SK-N-SH treated with all-trans-retinoic acid at 6 μM for 48 hours (cell line): ENCODE measurements at regions not wholly inside any gene's neighbourhood (a gene's known extent, or its start where the extent isn't known, plus 50 kb on each side); places are given as distances from the start of the nearest gene placed in this dataset.

ENCODE experiments used
- ATAC-seq: fragments of 200-7000 bp; cut with Tn5 transposase; 3 replicates; pipeline ENCODE4 v1.9.1; 2020; ENCODE audit warnings: mild to moderate bottlenecking, moderate library complexity
- ARNTL ChIP-seq: fragments of 450-650 bp; formaldehyde crosslinking; IDR thresholded peaks from 2 replicates; pipeline ENCODE4 v1.5.0; 2020; ENCODE audit warnings: low read depth, mild to moderate bottlenecking, moderate library complexity, borderline replicate concordance
- BACH2 ChIP-seq: fragments of 250-450 bp; sonication (Bioruptor Pico); IDR thresholded peaks from 2 replicates; pipeline ENCODE4 v1.9.0; 2021; ENCODE audit warnings: mild to moderate bottlenecking, borderline replicate concordance
- CSDC2 ChIP-seq: fragments of 250-450 bp; sonication (Bioruptor Pico); IDR thresholded peaks from 2 replicates; pipeline ENCODE4 v1.5.0; 2020; ENCODE audit warnings: mild to moderate bottlenecking, moderate library complexity
- ESRRG ChIP-seq: fragments of 250-450 bp; sonication (Bioruptor Pico); IDR thresholded peaks from 2 replicates; pipeline ENCODE4 v1.6.1; 2021; ENCODE audit warnings: mild to moderate bottlenecking
- GLIS3 ChIP-seq: fragments of 250-450 bp; sonication (Bioruptor Pico); IDR thresholded peaks from 2 replicates; pipeline ENCODE4 v1.5.0; 2020; ENCODE audit warnings: mild to moderate bottlenecking, moderate library complexity
- ISL1 ChIP-seq: fragments of 250-450 bp; sonication (Bioruptor Pico); IDR thresholded peaks from 2 replicates; pipeline ENCODE4 v2.1.2; 2022; ENCODE audit warnings: mild to moderate bottlenecking, moderate library complexity
- OSR1 ChIP-seq: fragments of 250-450 bp; sonication (Bioruptor Pico); IDR thresholded peaks from 2 replicates; pipeline ENCODE4 v1.8.0; 2022; ENCODE audit warnings: moderate library complexity, mild to moderate bottlenecking, inconsistent platforms
- PPARA ChIP-seq: fragments of 250-450 bp; sonication (Bioruptor Pico); IDR thresholded peaks from 2 replicates; pipeline ENCODE4 v1.5.0; 2020; ENCODE audit warnings: mild to moderate bottlenecking, borderline replicate concordance
- RARB ChIP-seq: fragments of 250-450 bp; sonication (Bioruptor Pico); IDR thresholded peaks from 2 replicates; pipeline ENCODE4 v1.8.0; 2021; ENCODE audit warnings: mild to moderate bottlenecking, moderate library complexity
- SNAI2 ChIP-seq: fragments of 250-450 bp; sonication (Bioruptor Pico); IDR thresholded peaks from 2 replicates; pipeline ENCODE4 v1.5.0; 2020; ENCODE audit warnings: mild to moderate bottlenecking, moderate library complexity
- TCF4 ChIP-seq: fragments of 250-450 bp; sonication (Bioruptor Pico); IDR thresholded peaks from 2 replicates; pipeline ENCODE4 v1.8.0; 2021; ENCODE audit warnings: mild to moderate bottlenecking, moderate library complexity, borderline replicate concordance
- TOX ChIP-seq: fragments of 250-450 bp; sonication (Bioruptor Pico); IDR thresholded peaks from 2 replicates; pipeline ENCODE4 v1.8.0; 2021; ENCODE audit warnings: mild to moderate bottlenecking, moderate library complexity, borderline replicate concordance
- ZFP3 ChIP-seq: fragments of 250-450 bp; sonication (Bioruptor Pico); IDR thresholded peaks from 2 replicates; pipeline ENCODE4 v1.5.0; 2020; ENCODE audit warnings: mild to moderate bottlenecking, moderate library complexity
- ZFP30 ChIP-seq: fragments of 450-650 bp; formaldehyde crosslinking; IDR thresholded peaks from 2 replicates; pipeline ENCODE4 v1.5.0; 2022; ENCODE audit warnings: mild to moderate bottlenecking, moderate library complexity
- ZNF565 ChIP-seq: fragments of 450-650 bp; formaldehyde crosslinking; conservative IDR thresholded peaks from 2 replicates; pipeline ENCODE4 v1.5.0; 2020; ENCODE audit warnings: low read depth, mild to moderate bottlenecking, moderate library complexity
- ZNF8 ChIP-seq: fragments of 450-650 bp; formaldehyde crosslinking; IDR thresholded peaks from 2 replicates; pipeline ENCODE4 v1.5.0; 2020; ENCODE audit warnings: mild to moderate bottlenecking, moderate library complexity
- TF ChIP-seq, protein P1 (sequence below): fragments of 250-450 bp; sonication (Bioruptor Pico); IDR thresholded peaks from 2 replicates; pipeline ENCODE4 v1.5.0; 2020; ENCODE audit warnings: mild to moderate bottlenecking, moderate library complexity
- TF ChIP-seq, protein P2 (sequence below): fragments of 250-450 bp; sonication (Bioruptor Pico); IDR thresholded peaks from 2 replicates; pipeline ENCODE4 v1.5.1; 2020; ENCODE audit warnings: low read depth, mild to moderate bottlenecking, moderate library complexity
- TF ChIP-seq, protein P3 (sequence below): fragments of 250-450 bp; sonication (Bioruptor Pico); IDR thresholded peaks from 2 replicates; pipeline ENCODE4 v1.5.1; 2021; ENCODE audit warnings: mild to moderate bottlenecking, moderate library complexity
- TF ChIP-seq, protein P4 (sequence below): fragments of 250-450 bp; sonication (Bioruptor Pico); IDR thresholded peaks from 2 replicates; pipeline ENCODE4 v1.8.0; 2021; ENCODE audit warnings: low read depth, mild to moderate bottlenecking, moderate library complexity, borderline replicate concordance

DNA sequence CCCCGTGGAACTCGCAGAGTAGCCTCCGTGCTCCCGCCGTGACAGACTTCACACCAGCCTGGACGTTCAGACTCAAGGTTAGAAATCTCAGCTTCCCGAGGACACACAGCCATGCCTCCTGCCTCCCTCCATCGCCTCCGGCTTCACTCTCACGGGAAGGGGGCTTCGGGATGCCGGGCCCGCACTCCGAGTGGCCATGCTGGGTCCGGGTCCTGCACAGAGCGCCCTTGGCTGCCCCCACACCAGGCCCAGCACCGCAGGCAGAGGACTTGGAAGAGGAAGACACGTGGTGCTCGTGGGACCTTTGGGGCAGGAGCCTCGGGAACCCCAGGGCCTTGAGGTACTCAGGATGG is 89.8 kb downstream of the PDGFA start:
- ATAC-seq, result no peak
- no peak for TF ChIP-seq ESRRG (CRISPR knock-in tag)

DNA sequence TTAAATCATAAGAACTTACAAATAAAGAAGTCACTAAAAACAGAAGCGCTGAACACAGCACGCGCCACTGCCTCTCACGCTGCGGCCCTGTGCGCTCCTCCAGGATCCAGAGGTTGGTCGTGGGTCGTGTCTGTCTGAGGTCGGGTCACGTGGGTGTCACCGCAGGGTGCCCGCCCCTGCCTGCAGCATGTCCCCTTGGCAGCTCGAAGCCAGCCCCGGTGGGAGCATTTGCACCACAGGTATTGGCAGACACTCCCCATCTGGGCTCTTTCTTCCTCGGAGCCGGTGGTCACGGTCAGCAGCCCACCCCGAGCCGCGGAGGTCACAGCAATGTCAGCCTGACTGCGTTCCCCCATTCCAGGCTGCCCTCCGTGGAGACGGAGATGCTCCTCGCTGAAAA is 88.6 kb downstream of the PDGFA start:
- TF ChIP-seq RARB (CRISPR knock-in tag), result no peak
- TF ChIP-seq TCF4 (CRISPR knock-in tag), result no peak
- TF ChIP-seq ZFP3, result no peak
- TF ChIP-seq CSDC2 (CRISPR knock-in tag), result no peak
- no peak for TF ChIP-seq ZFP30 (CRISPR knock-in tag)
- TF ChIP-seq ZNF8 (CRISPR knock-in tag), result no peak
- no peak for TF ChIP-seq ISL1
- TF ChIP-seq SNAI2 (CRISPR knock-in tag), result no peak
- no peak for TF ChIP-seq ZNF565
- TF ChIP-seq, protein P1, sequence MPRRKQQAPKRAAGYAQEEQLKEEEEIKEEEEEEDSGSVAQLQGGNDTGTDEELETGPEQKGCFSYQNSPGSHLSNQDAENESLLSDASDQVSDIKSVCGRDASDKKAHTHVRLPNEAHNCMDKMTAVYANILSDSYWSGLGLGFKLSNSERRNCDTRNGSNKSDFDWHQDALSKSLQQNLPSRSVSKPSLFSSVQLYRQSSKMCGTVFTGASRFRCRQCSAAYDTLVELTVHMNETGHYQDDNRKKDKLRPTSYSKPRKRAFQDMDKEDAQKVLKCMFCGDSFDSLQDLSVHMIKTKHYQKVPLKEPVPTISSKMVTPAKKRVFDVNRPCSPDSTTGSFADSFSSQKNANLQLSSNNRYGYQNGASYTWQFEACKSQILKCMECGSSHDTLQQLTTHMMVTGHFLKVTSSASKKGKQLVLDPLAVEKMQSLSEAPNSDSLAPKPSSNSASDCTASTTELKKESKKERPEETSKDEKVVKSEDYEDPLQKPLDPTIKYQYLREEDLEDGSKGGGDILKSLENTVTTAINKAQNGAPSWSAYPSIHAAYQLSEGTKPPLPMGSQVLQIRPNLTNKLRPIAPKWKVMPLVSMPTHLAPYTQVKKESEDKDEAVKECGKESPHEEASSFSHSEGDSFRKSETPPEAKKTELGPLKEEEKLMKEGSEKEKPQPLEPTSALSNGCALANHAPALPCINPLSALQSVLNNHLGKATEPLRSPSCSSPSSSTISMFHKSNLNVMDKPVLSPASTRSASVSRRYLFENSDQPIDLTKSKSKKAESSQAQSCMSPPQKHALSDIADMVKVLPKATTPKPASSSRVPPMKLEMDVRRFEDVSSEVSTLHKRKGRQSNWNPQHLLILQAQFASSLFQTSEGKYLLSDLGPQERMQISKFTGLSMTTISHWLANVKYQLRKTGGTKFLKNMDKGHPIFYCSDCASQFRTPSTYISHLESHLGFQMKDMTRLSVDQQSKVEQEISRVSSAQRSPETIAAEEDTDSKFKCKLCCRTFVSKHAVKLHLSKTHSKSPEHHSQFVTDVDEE (CRISPR knock-in tag), result no peak
- no peak for TF ChIP-seq BACH2
- ATAC-seq, result no peak

DNA sequence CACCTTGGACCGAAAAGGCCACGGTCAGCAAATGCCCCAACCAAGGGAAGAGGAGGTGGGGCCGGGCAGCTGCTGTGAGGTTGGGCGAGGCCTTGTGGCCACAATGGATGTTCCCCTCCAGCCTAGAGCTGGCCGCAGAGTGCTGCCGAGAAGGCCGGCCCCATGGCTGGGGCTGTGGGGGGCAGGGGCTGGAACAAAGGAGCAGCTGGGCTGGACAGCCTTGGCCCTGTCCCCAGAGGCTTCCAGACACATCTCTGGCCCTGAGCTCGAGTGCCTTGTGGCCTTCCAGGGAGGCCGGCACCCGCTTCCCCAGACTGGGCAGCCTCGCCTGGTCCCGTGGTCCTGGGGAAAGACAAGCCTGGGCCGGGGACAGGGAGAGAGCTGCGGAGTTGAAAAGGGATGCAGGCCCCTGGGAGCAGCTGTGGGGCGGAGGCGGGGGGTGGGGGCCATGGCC is 88.0 kb downstream of the PDGFA start:
- TF ChIP-seq, protein P1 (CRISPR knock-in tag), result no peak
- TF ChIP-seq, protein P2, sequence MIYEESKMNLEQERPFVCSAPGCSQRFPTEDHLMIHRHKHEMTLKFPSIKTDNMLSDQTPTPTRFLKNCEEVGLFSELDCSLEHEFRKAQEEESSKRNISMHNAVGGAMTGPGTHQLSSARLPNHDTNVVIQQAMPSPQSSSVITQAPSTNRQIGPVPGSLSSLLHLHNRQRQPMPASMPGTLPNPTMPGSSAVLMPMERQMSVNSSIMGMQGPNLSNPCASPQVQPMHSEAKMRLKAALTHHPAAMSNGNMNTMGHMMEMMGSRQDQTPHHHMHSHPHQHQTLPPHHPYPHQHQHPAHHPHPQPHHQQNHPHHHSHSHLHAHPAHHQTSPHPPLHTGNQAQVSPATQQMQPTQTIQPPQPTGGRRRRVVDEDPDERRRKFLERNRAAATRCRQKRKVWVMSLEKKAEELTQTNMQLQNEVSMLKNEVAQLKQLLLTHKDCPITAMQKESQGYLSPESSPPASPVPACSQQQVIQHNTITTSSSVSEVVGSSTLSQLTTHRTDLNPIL (CRISPR knock-in tag), result no peak
- no peak for TF ChIP-seq BACH2
- TF ChIP-seq TOX, result no peak
- TF ChIP-seq PPARA (CRISPR knock-in tag), result no peak
- TF ChIP-seq ISL1, result no peak
- TF ChIP-seq RARB (CRISPR knock-in tag), result no peak
- TF ChIP-seq, protein P3, sequence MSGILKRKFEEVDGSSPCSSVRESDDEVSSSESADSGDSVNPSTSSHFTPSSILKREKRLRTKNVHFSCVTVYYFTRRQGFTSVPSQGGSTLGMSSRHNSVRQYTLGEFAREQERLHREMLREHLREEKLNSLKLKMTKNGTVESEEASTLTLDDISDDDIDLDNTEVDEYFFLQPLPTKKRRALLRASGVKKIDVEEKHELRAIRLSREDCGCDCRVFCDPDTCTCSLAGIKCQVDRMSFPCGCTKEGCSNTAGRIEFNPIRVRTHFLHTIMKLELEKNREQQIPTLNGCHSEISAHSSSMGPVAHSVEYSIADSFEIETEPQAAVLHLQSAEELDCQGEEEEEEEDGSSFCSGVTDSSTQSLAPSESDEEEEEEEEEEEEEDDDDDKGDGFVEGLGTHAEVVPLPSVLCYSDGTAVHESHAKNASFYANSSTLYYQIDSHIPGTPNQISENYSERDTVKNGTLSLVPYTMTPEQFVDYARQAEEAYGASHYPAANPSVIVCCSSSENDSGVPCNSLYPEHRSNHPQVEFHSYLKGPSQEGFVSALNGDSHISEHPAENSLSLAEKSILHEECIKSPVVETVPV (CRISPR knock-in tag), result no peak
- TF ChIP-seq, protein P4, sequence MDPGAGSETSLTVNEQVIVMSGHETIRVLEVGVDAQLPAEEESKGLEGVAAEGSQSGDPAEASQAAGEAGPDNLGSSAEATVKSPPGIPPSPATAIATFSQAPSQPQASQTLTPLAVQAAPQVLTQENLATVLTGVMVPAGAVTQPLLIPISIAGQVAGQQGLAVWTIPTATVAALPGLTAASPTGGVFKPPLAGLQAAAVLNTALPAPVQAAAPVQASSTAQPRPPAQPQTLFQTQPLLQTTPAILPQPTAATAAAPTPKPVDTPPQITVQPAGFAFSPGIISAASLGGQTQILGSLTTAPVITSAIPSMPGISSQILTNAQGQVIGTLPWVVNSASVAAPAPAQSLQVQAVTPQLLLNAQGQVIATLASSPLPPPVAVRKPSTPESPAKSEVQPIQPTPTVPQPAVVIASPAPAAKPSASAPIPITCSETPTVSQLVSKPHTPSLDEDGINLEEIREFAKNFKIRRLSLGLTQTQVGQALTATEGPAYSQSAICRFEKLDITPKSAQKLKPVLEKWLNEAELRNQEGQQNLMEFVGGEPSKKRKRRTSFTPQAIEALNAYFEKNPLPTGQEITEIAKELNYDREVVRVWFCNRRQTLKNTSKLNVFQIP (CRISPR knock-in tag), result no peak
- TF ChIP-seq ZFP3, result no peak
- TF ChIP-seq OSR1 (CRISPR knock-in tag), result no peak
- TF ChIP-seq CSDC2 (CRISPR knock-in tag), result no peak
- TF ChIP-seq SNAI2 (CRISPR knock-in tag), result no peak
- TF ChIP-seq ZNF565, result no peak
- no peak for TF ChIP-seq ZFP30 (CRISPR knock-in tag)
- no peak for TF ChIP-seq ARNTL (CRISPR knock-in tag)
- TF ChIP-seq TCF4 (CRISPR knock-in tag), result no peak
- no peak for TF ChIP-seq GLIS3 (CRISPR knock-in tag)
- TF ChIP-seq ZNF8 (CRISPR knock-in tag), result no peak
- TF ChIP-seq ESRRG (CRISPR knock-in tag), result no peak
- ATAC-seq, result no peak; the same call in 2 of the 3 replicates
